HEK293 (cell line): ENCODE measurements at regions not wholly inside any gene's neighbourhood (a gene's known extent, or its start where the extent isn't known, plus 50 kb on each side); places are given as distances from the start of the nearest gene placed in this dataset.

ENCODE experiments used
- KLF17 ChIP-seq: fragments of 450-650 bp; formaldehyde crosslinking; IDR thresholded peaks from 2 replicates; pipeline ENCODE4 v1.5.1; 2016; ENCODE audit warnings: missing biosample characterization, missing genetic modification characterization
- SALL2 ChIP-seq: fragments of 450-650 bp; formaldehyde crosslinking; IDR thresholded peaks from 2 replicates; pipeline ENCODE4 v1.5.0; 2017; ENCODE audit warnings: missing biosample characterization, mild to moderate bottlenecking, missing genetic modification characterization, borderline replicate concordance
- SP3 ChIP-seq: fragments of 450-650 bp; formaldehyde crosslinking; IDR thresholded peaks from 2 replicates; pipeline ENCODE4 v1.5.1; 2016; ENCODE audit warnings: missing biosample characterization, missing genetic modification characterization
- ZBTB8A ChIP-seq: fragments of 450-650 bp; formaldehyde crosslinking; IDR thresholded peaks from 2 replicates; pipeline ENCODE4 v1.5.1; 2016; ENCODE audit warnings: missing biosample characterization, missing genetic modification characterization
- ZFP37 ChIP-seq: fragments of 450-650 bp; formaldehyde crosslinking; IDR thresholded peaks from 2 replicates; pipeline ENCODE4 v1.5.1; 2016; ENCODE audit warnings: missing biosample characterization, missing genetic modification characterization
- ZNF10 ChIP-seq: fragments of 450-650 bp; formaldehyde crosslinking; IDR thresholded peaks from 2 replicates; pipeline ENCODE4 v1.5.1; 2017; ENCODE audit warnings: missing biosample characterization, missing genetic modification characterization
- ZNF114 ChIP-seq: fragments of 450-650 bp; formaldehyde crosslinking; IDR thresholded peaks from 2 replicates; pipeline ENCODE4 v1.5.0; 2017; ENCODE audit warnings: missing biosample characterization, missing genetic modification characterization
- ZNF140 ChIP-seq: fragments of 450-650 bp; formaldehyde crosslinking; IDR thresholded peaks from 2 replicates; pipeline ENCODE4 v1.5.1; 2016; ENCODE audit warnings: missing biosample characterization, missing genetic modification characterization
- ZNF488 ChIP-seq: fragments of 450-650 bp; formaldehyde crosslinking; IDR thresholded peaks from 2 replicates; pipeline ENCODE4 v1.5.1; 2016; ENCODE audit warnings: missing biosample characterization, missing genetic modification characterization
- ZNF768 ChIP-seq: fragments of 450-650 bp; formaldehyde crosslinking; IDR thresholded peaks from 2 replicates; pipeline ENCODE4 v1.5.1; 2018; ENCODE audit warnings: missing biosample characterization, mild to moderate bottlenecking, missing genetic modification characterization
- ZSCAN16 ChIP-seq: fragments of 450-650 bp; formaldehyde crosslinking; IDR thresholded peaks from 2 replicates; pipeline ENCODE4 v1.5.1; 2016; ENCODE audit warnings: missing biosample characterization, missing genetic modification characterization
- TF ChIP-seq, protein P1 (sequence below): fragments of 450-650 bp; formaldehyde crosslinking; IDR thresholded peaks from 2 replicates; pipeline ENCODE4 v1.5.1; 2016; ENCODE audit warnings: missing biosample characterization, missing genetic modification characterization
- TF ChIP-seq, protein P2 (sequence below): fragments of 450-650 bp; formaldehyde crosslinking; IDR thresholded peaks from 2 replicates; pipeline ENCODE4 v1.5.1; 2016; ENCODE audit warnings: missing biosample characterization, missing genetic modification characterization
- TF ChIP-seq, protein P3 (sequence below): fragments of 450-650 bp; formaldehyde crosslinking; conservative IDR thresholded peaks from 2 replicates; pipeline ENCODE4 v1.5.1; 2016; ENCODE audit warnings: low read depth, missing biosample characterization, missing genetic modification characterization

GRCh38 chr17:71229070-71229469 lies 891.8 kb upstream of the SOX9 start:
- no peak for TF ChIP-seq ZNF140 (tag by site-specific recombination)
- TF ChIP-seq ZNF768: no peak
- TF ChIP-seq ZSCAN16: no peak
- no peak for TF ChIP-seq KLF17 (tag by site-specific recombination)
- TF ChIP-seq, protein P1, sequence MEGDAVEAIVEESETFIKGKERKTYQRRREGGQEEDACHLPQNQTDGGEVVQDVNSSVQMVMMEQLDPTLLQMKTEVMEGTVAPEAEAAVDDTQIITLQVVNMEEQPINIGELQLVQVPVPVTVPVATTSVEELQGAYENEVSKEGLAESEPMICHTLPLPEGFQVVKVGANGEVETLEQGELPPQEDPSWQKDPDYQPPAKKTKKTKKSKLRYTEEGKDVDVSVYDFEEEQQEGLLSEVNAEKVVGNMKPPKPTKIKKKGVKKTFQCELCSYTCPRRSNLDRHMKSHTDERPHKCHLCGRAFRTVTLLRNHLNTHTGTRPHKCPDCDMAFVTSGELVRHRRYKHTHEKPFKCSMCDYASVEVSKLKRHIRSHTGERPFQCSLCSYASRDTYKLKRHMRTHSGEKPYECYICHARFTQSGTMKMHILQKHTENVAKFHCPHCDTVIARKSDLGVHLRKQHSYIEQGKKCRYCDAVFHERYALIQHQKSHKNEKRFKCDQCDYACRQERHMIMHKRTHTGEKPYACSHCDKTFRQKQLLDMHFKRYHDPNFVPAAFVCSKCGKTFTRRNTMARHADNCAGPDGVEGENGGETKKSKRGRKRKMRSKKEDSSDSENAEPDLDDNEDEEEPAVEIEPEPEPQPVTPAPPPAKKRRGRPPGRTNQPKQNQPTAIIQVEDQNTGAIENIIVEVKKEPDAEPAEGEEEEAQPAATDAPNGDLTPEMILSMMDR (tag by site-specific recombination): no peak
- TF ChIP-seq SALL2 (tag by site-specific recombination): no peak
- no peak for TF ChIP-seq ZFP37 (tag by site-specific recombination)
- TF ChIP-seq ZNF114 (tag by site-specific recombination): no peak
- no peak for TF ChIP-seq SP3 (tag by site-specific recombination)
- TF ChIP-seq, protein P2, sequence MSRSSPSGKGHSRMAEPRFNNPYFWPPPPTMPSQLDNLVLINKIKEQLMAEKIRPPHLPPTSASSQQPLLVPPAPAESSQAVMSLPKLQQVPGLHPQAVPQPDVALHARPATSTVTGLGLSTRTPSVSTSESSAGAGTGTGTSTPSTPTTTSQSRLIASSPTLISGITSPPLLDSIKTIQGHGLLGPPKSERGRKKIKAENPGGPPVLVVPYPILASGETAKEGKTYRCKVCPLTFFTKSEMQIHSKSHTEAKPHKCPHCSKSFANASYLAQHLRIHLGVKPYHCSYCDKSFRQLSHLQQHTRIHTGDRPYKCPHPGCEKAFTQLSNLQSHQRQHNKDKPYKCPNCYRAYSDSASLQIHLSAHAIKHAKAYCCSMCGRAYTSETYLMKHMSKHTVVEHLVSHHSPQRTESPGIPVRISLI (tag by site-specific recombination): no peak
- TF ChIP-seq ZBTB8A (tag by site-specific recombination): no peak
- TF ChIP-seq, protein P3, sequence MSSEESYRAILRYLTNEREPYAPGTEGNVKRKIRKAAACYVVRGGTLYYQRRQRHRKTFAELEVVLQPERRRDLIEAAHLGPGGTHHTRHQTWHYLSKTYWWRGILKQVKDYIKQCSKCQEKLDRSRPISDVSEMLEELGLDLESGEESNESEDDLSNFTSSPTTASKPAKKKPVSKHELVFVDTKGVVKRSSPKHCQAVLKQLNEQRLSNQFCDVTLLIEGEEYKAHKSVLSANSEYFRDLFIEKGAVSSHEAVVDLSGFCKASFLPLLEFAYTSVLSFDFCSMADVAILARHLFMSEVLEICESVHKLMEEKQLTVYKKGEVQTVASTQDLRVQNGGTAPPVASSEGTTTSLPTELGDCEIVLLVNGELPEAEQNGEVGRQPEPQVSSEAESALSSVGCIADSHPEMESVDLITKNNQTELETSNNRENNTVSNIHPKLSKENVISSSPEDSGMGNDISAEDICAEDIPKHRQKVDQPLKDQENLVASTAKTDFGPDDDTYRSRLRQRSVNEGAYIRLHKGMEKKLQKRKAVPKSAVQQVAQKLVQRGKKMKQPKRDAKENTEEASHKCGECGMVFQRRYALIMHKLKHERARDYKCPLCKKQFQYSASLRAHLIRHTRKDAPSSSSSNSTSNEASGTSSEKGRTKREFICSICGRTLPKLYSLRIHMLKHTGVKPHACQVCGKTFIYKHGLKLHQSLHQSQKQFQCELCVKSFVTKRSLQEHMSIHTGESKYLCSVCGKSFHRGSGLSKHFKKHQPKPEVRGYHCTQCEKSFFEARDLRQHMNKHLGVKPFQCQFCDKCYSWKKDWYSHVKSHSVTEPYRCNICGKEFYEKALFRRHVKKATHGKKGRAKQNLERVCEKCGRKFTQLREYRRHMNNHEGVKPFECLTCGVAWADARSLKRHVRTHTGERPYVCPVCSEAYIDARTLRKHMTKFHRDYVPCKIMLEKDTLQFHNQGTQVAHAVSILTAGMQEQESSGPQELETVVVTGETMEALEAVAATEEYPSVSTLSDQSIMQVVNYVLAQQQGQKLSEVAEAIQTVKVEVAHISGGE (tag by site-specific recombination): no peak
- TF ChIP-seq ZNF10 (tag by site-specific recombination): no peak
- TF ChIP-seq ZNF488: no peak
